ENCODE measurements at regions not wholly inside any gene's neighbourhood (a gene's known extent, or its start where the extent isn't known, plus 50 kb on each side); places are given as distances from the start of the nearest gene placed in this dataset.

- no peak for FAIRE-seq
- H3K4me3 ChIP-seq, result no peak overlapping the region
- TF ChIP-seq HES2 (IDR thresholded peaks at IDR 0.05), result no peak
- no peak overlapping the region for H3K4me2 ChIP-seq
- DNase-seq (ENCODE audit: low read depth in 1 of 2, low spot score in 1 of 2), result no peak
- no peak for ATAC-seq
- WGBS (ENCODE audit: missing lambda C conversion rate), result 40% methylated on average over 7 of the region's 7 CpGs
- no peaks in the 10 kb centered on the region for H3K4me1 ChIP-seq
- no peaks in the 10 kb centered on the region for H3K9me3 ChIP-seq
- ChIA-PET CTCF (no interaction called here), POLR2A (no interaction called here)
- H3K27ac ChIP-seq, result no peak overlapping the region
Measured at GRCh38 chr1:13947658-13948057, 247.7 kb downstream of the PRDM2 start.

GRCh38 chr1:13948396-13948795 is 248.4 kb downstream of the PRDM2 start:
- Histone ChIP-seq H3K4me2 (no peak overlapping the region), H3K4me1 (no peaks in the 10 kb centered on the region), H3K4me3 (no peak overlapping the region), H3K27ac (no peak overlapping the region), H3K9me3 (no peaks in the 10 kb centered on the region)
- ChIA-PET CTCF (no interaction called here), POLR2A (no interaction called here)
- WGBS (ENCODE audit: missing lambda C conversion rate), result 5% methylated on average over 5 of the region's 5 CpGs
- DNase-seq (ENCODE audit: low read depth in 1 of 2, low spot score in 1 of 2) (no peak), FAIRE-seq (no peak), ATAC-seq (no peak)
- TF ChIP-seq SREBF2 (IDR thresholded peaks at IDR 0.05), result no peak

GRCh38 chr1:13948888-13949391 is 249.0 kb downstream of the PRDM2 start:
- Histone ChIP-seq H3K9me3 (no peaks in the 10 kb centered on the region), H3K4me1 (no peaks in the 10 kb centered on the region), H3K4me2 (no peak overlapping the region), H3K4me3 (no peak overlapping the region), H3K27ac (no peak overlapping the region)
- WGBS (ENCODE audit: missing lambda C conversion rate), result 2% methylated on average over 6 of the region's 6 CpGs
- no peak for FAIRE-seq
- no peak for ATAC-seq
- TF ChIP-seq BCL3 (IDR thresholded peaks at IDR 0.05), result no peak
- no peak for TF ChIP-seq USF2 (IDR thresholded peaks at IDR 0.05)
- no peak for TF ChIP-seq MAX (IDR thresholded peaks at IDR 0.05)
- TF ChIP-seq KDM5A (IDR thresholded peaks at IDR 0.05), result no peak
- TF ChIP-seq ELK1 (IDR thresholded peaks at IDR 0.05; ENCODE audit: low read depth, low read length), result no peak
- TF ChIP-seq E2F6 (IDR thresholded peaks at IDR 0.05; ENCODE audit: borderline replicate concordance, low read depth), result no peak
- no peak for TF ChIP-seq REST (IDR thresholded peaks at IDR 0.05)
- DNase-seq (ENCODE audit: low read depth in 1 of 2, low spot score in 1 of 2), result no peak
- POLR2A ChIA-PET, result no interaction called here
- CTCF ChIA-PET, result no interaction called here

GRCh38 chr1:13949546-13949945 is 249.6 kb downstream of the PRDM2 start:
- WGBS (ENCODE audit: missing lambda C conversion rate), result 18% methylated on average over 4 of the region's 4 CpGs
- no peak overlapping the region for H3K4me2 ChIP-seq
- DNase-seq (ENCODE audit: low read depth in 1 of 2, low spot score in 1 of 2), result no peak
- FAIRE-seq, result no peak
- ATAC-seq, result no peak
- no peak overlapping the region for H3K27ac ChIP-seq
- H3K4me3 ChIP-seq, result no peak overlapping the region
- POLR2A ChIA-PET, result no interaction called here
- H3K4me1 ChIP-seq, result no peaks in the 10 kb centered on the region
- CTCF ChIA-PET, result no interaction called here
- H3K9me3 ChIP-seq, result no peaks in the 10 kb centered on the region
- TF ChIP-seq ZFP36 (IDR thresholded peaks at IDR 0.05; ENCODE audit: borderline replicate concordance, partially characterized antibody) (no peak), HOXB13 (CRISPR knock-in tag; IDR thresholded peaks at IDR 0.05; ENCODE audit: low read depth) (no peak), HEYL (CRISPR knock-in tag; IDR thresholded peaks at IDR 0.05) (no peak), NPAS2 (CRISPR knock-in tag; IDR thresholded peaks at IDR 0.05; ENCODE audit: borderline replicate concordance) (no peak), MAFK (IDR thresholded peaks at IDR 0.05; ENCODE audit: partially characterized antibody) (no peak), RAD21 (conservative IDR thresholded peaks at IDR 0.05 in 1 of 2, IDR thresholded peaks at IDR 0.05 in 1 of 2) (no peak), HOXB5 (CRISPR knock-in tag; IDR thresholded peaks at IDR 0.05) (no peak), USF2 (IDR thresholded peaks at IDR 0.05) (no peak), ELK1 (IDR thresholded peaks at IDR 0.05; ENCODE audit: low read depth, low read length) (no peak), HES2 (IDR thresholded peaks at IDR 0.05) (no peak), E2F6 (IDR thresholded peaks at IDR 0.05; ENCODE audit: borderline replicate concordance, low read depth) (no peak)
